IMR-90 (cell line): ENCODE measurements at regions not wholly inside any gene's neighbourhood (a gene's known extent, or its start where the extent isn't known, plus 50 kb on each side); places are given as distances from the start of the nearest gene placed in this dataset.

ENCODE experiments used
- ATAC-seq: fragments of 200-7000 bp; cut with Tn5 transposase; 2 replicates; pipeline ENCODE4 v1.9.1; 2020; ENCODE audit warnings: low read depth, mild to moderate bottlenecking, moderate library complexity
- BruUV-seq: library from RNA; stranded (reverse); fragments of 400-500 nt; replicated peaks from 2 replicates; lab custom pipeline; 2021; lab: Mats Ljungman, UMichigan
- CTCF ChIA-PET: fragments of 300-600 bp; formaldehyde crosslinking; extraction: SDS; loops from one replicate; lab custom pipeline; 2021; ENCODE audit warnings: antibody characterized with exemption; lab: Yijun Ruan, JAX
- POLR2A ChIA-PET: fragments of 300-600 bp; sonication (Branson Sonifier 250); formaldehyde crosslinking; loops from one replicate; lab custom pipeline; 2022; ENCODE audit warnings: antibody characterized with exemption; ENCODE audit not compliant: unreplicated experiment; lab: Charles Lee
- DNase-seq: peaks from one replicate; pipeline ENCODE4 v3.0.0; 2013
- H2AFZ ChIP-seq: replicated peaks from 2 replicates; pipeline ENCODE3; 2013; ENCODE audit warnings: low read length, mild to moderate bottlenecking; ENCODE audit not compliant: poor library complexity
- H2AK5ac ChIP-seq: 2 replicates; pipeline ENCODE4 v1.6.1; 2013; ENCODE audit warnings: low read depth, low read length, inconsistent platforms
- H2AK9ac ChIP-seq: replicated peaks from 2 replicates; pipeline ENCODE3; 2013; ENCODE audit warnings: mild to moderate bottlenecking, low read depth, low read length, moderate library complexity; ENCODE audit not compliant: poor library complexity
- H2BK120ac ChIP-seq: 2 replicates; pipeline ENCODE4 v1.6.1; 2013; ENCODE audit warnings: low read depth, low read length, inconsistent platforms
- H2BK15ac ChIP-seq: 3 replicates; pipeline ENCODE4 v1.6.1; 2013; ENCODE audit warnings: low read depth, low read length, inconsistent platforms
- H2BK20ac ChIP-seq: 2 replicates; pipeline ENCODE4 v1.6.1; 2013; ENCODE audit warnings: low read depth, mild to moderate bottlenecking, inconsistent platforms, low read length, moderate library complexity
- H2BK5ac ChIP-seq: 2 replicates; pipeline ENCODE4 v1.6.1; 2013; ENCODE audit warnings: mild to moderate bottlenecking, low read depth, low read length, inconsistent platforms; ENCODE audit not compliant: poor library complexity, severe bottlenecking
- H3K14ac ChIP-seq: replicated peaks from 2 replicates; pipeline ENCODE4 v1.6.1; 2013; ENCODE audit warnings: low read depth, low read length, inconsistent platforms
- H3K18ac ChIP-seq: 2 replicates; pipeline ENCODE4 v1.6.1; 2013; ENCODE audit warnings: low read depth, low read length, control low read depth
- H3K23ac ChIP-seq: 2 replicates; pipeline ENCODE4 v1.6.1; 2013; ENCODE audit warnings: low read depth, low read length, inconsistent platforms
- H3K27ac ChIP-seq: 2 replicates; pipeline ENCODE4 v1.5.1; 2013; ENCODE audit warnings: mild to moderate bottlenecking, control low read depth, low read length; ENCODE audit not compliant: insufficient read depth
- H3K27me3 ChIP-seq: 2 replicates; pipeline ENCODE4 v1.6.1; 2013; ENCODE audit warnings: low read length; ENCODE audit not compliant: control insufficient read depth, insufficient read depth
- H3K36me3 ChIP-seq: 2 replicates; pipeline ENCODE4 v1.6.1; 2013; ENCODE audit warnings: low read length, mixed read lengths; ENCODE audit not compliant: control insufficient read depth, insufficient read depth
- H3K4ac ChIP-seq: 2 replicates; pipeline ENCODE4 v1.6.1; 2013; ENCODE audit warnings: low read depth, low read length, inconsistent platforms
- H3K4me1 ChIP-seq: 2 replicates; pipeline ENCODE4 v1.6.1; 2013; ENCODE audit warnings: low read length, mixed read lengths; ENCODE audit not compliant: control insufficient read depth, insufficient read depth
- H3K4me2 ChIP-seq: 2 replicates; pipeline ENCODE4 v1.6.1; 2013; ENCODE audit warnings: low read depth, mild to moderate bottlenecking, control low read depth, low read length, moderate library complexity
- H3K4me3 ChIP-seq: 2 replicates; pipeline ENCODE4 v1.5.1; 2013; ENCODE audit warnings: low read depth, mild to moderate bottlenecking, control low read depth, low read length, moderate library complexity; ENCODE audit not compliant: insufficient read depth
- H3K56ac ChIP-seq: 2 replicates; pipeline ENCODE4 v1.6.1; 2013; ENCODE audit warnings: low read length, inconsistent platforms; ENCODE audit not compliant: insufficient read depth; ENCODE audit errors: extremely low read depth
- H3K79me1 ChIP-seq, 2 experiments: 2 replicates each; pipeline ENCODE4 v1.6.1; 2013; ENCODE audit warnings: low read length in 2 of 2, inconsistent platforms in 1 of 2, low read depth in 1 of 2
- H3K9ac ChIP-seq: 2 replicates; pipeline ENCODE4 v1.6.1; 2013; ENCODE audit warnings: low read depth, low read length, control low read depth
- H3K9me1 ChIP-seq: 2 replicates; pipeline ENCODE4 v1.6.1; 2013; ENCODE audit warnings: low read length, inconsistent platforms; ENCODE audit not compliant: insufficient read depth
- H3K9me3 ChIP-seq: 2 replicates; pipeline ENCODE4 v1.6.1; 2013; ENCODE audit warnings: low read length; ENCODE audit not compliant: control insufficient read depth, insufficient read depth
- H4K20me1 ChIP-seq: 2 replicates; pipeline ENCODE4 v1.6.1; 2013; ENCODE audit warnings: low read length, inconsistent platforms; ENCODE audit not compliant: insufficient read depth
- H4K5ac ChIP-seq: 2 replicates; pipeline ENCODE4 v1.6.1; 2013; ENCODE audit warnings: mild to moderate bottlenecking, low read depth, low read length, control low read depth
- H4K8ac ChIP-seq, 2 experiments: 2 replicates each; pipeline ENCODE4 v1.6.1; 2013; ENCODE audit warnings: low read depth in 2 of 2, low read length in 2 of 2, control low read depth in 1 of 2, inconsistent platforms in 1 of 2
- H4K91ac ChIP-seq: 2 replicates; pipeline ENCODE4 v1.6.1; 2013; ENCODE audit warnings: low read depth, low read length, inconsistent platforms; ENCODE audit not compliant: insufficient read depth
- CHD1 ChIP-seq: IDR thresholded peaks from 2 replicates; pipeline ENCODE4 v1.6.1; 2012; ENCODE audit warnings: low read depth, low read length, improper control_type of control experiment
- FOS ChIP-seq: fragments of 150-350 bp; IDR thresholded peaks from 2 replicates; pipeline ENCODE4 v1.6.1; 2016; ENCODE audit warnings: low read depth, low read length
- MAZ ChIP-seq: IDR thresholded peaks from 2 replicates; pipeline ENCODE4 v1.6.1; 2012; ENCODE audit warnings: low read depth, mild to moderate bottlenecking, low read length, improper control_type of control experiment, moderate library complexity, borderline replicate concordance
- MXI1 ChIP-seq: IDR thresholded peaks from 2 replicates; pipeline ENCODE4 v1.6.1; 2012; ENCODE audit warnings: low read depth, mild to moderate bottlenecking, low read length, moderate library complexity, borderline replicate concordance
- POLR2A ChIP-seq: IDR thresholded peaks from 2 replicates; pipeline ENCODE4 v1.6.1; 2012; ENCODE audit warnings: mild to moderate bottlenecking, low read depth, low read length
- RCOR1 ChIP-seq: IDR thresholded peaks from 2 replicates; pipeline ENCODE4 v1.6.1; 2012; ENCODE audit warnings: mild to moderate bottlenecking, low read length, improper control_type of control experiment; ENCODE audit not compliant: insufficient replicate concordance
- RFX5 ChIP-seq: IDR thresholded peaks from 2 replicates; pipeline ENCODE4 v1.8.0; 2012; ENCODE audit warnings: low read depth, mild to moderate bottlenecking, low read length, moderate library complexity
- SMC3 ChIP-seq: fragments of 150-350 bp; IDR thresholded peaks from 2 replicates; pipeline ENCODE4 v1.6.1; 2016; ENCODE audit warnings: low read depth, mild to moderate bottlenecking, antibody characterized with exemption, low read length, moderate library complexity
- WGBS, 2 experiments: methylation state at CpG; one replicate each; pipeline versions ENCODE4 v1.1.5 to v1.1.7; 2013; ENCODE audit warnings: missing lambda C conversion rate in 2 of 2; ENCODE audit not compliant: insufficient read length in 1 of 2; ENCODE audit errors: extremely low coverage in 2 of 2; 5-methylcytosine and 5-hydroxymethylcytosine counted together
- dilution Hi-C: fragments of 300-500 bp; cut with HindIII; formaldehyde crosslinking; loops from one replicate; pipeline ENCODE4 v1.14.3; 2018; ENCODE audit warnings: low sequenced_read_pairs; ENCODE audit not compliant: unreplicated experiment
- in situ Hi-C: fragments of 300-500 bp; cut with MboI; formaldehyde crosslinking; loops from 3 replicates; pipeline ENCODE4 v1.14.3; 2019; ENCODE audit warnings: low sequenced_read_pairs, inconsistent platforms, mixed read lengths
- intact Hi-C: fragments of 100-400 bp; cut with micrococcal nuclease; formaldehyde crosslinking; loops from 2 replicates; pipeline ENCODE4 v1.10.0; 2022

DNA sequence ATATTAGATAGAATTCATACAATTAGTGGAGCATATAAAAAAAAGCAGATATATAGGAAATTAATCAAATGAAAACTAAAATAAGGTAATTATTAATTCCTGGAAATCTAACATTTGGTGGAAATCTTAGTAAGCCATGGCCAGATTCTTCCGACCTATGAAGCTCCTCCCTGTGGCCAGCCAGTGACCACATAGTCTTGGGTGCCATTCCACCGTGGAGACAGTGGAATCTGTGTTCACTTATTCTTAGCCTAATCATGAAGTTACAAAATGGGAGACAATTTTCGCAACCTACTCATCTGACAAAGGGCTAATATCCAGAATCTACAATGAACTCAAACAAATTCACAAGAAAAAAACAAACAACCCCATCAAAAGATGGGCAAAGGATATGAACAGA lies 241.9 kb upstream of the FLRT2 start:
- CTCF ChIA-PET = no interaction called here
- no peak overlapping the region for H3K4me2 ChIP-seq
- no peak overlapping the region for H2BK15ac ChIP-seq
- no peaks in the 10 kb centered on the region for H4K20me1 ChIP-seq
- no peaks in the 10 kb centered on the region for H3K9me1 ChIP-seq
- no peak overlapping the region for H3K23ac ChIP-seq
- H2BK120ac ChIP-seq = no peak overlapping the region
- BruUV-seq = no TSS peak
- H4K91ac ChIP-seq = no peak overlapping the region
- intact Hi-C loops (no loop called here), in situ Hi-C loops (no loop called here), dilution Hi-C loops (no loop called here)
- no peak overlapping the region for H3K56ac ChIP-seq
- no peak overlapping the region for H2AK5ac ChIP-seq
- H3K18ac ChIP-seq = no peak overlapping the region
- no peak for DNase-seq
- no peaks in the 10 kb centered on the region for H3K36me3 ChIP-seq
- H2AK9ac ChIP-seq = no peak overlapping the region
- H4K8ac ChIP-seq = no peak overlapping the region
- H3K27ac ChIP-seq = no peak overlapping the region
- H3K27me3 ChIP-seq = no peaks in the 10 kb centered on the region
- no peaks in the 10 kb centered on the region for H3K4me1 ChIP-seq
- H3K9ac ChIP-seq = no peak overlapping the region
- no peak overlapping the region for H2AFZ ChIP-seq
- H4K5ac ChIP-seq = no peak overlapping the region
- no peak overlapping the region for H2BK5ac ChIP-seq
- no peak overlapping the region for H3K4me3 ChIP-seq
- no peak for ATAC-seq
- no peaks in the 10 kb centered on the region for H3K79me1 ChIP-seq
- no peak overlapping the region for H3K14ac ChIP-seq
- POLR2A ChIA-PET = no interaction called here
- no peak overlapping the region for H2BK20ac ChIP-seq
- TF ChIP-seq RCOR1 = no peak
- no peak for TF ChIP-seq FOS
- no peak for TF ChIP-seq MXI1
- no peak for TF ChIP-seq CHD1
- TF ChIP-seq SMC3 = no peak
- no peak for TF ChIP-seq RFX5
- TF ChIP-seq MAZ = no peak
- no peak for TF ChIP-seq POLR2A
- no peak overlapping the region for H3K4ac ChIP-seq
- H3K9me3 ChIP-seq = no peaks in the 10 kb centered on the region
- 80% methylated on average over 1 of the region's 3 CpGs; no CpG with 5 or more reads in 1 of the 2 experiments for WGBS, 2 experiments
